GM12864 (cell line): ENCODE measurements at regions not wholly inside any gene's neighbourhood (a gene's known extent, or its start where the extent isn't known, plus 50 kb on each side); places are given as distances from the start of the nearest gene placed in this dataset.

Experiments used
- DNase-seq: peaks from one replicate; pipeline ENCODE4 v3.0.0-alpha.2; 2011; ENCODE audit warnings: low read depth
- H3K4me3 ChIP-seq: 2 replicates; pipeline ENCODE4 v1.5.1; 2011; ENCODE audit warnings: mild to moderate bottlenecking, low read depth, low read length, control low read depth
- CTCF ChIP-seq: IDR thresholded peaks from 2 replicates; pipeline ENCODE4 v1.5.1; 2011; ENCODE audit warnings: low read depth, mild to moderate bottlenecking, moderate library complexity, low read length, control low read depth, inconsistent platforms; ENCODE audit errors: missing control alignments

- no peak overlapping the region for H3K4me3 ChIP-seq
- no peak for TF ChIP-seq CTCF
- no peak for DNase-seq
Measured at GRCh38 chr5:147018812-147019211, 140.3 kb upstream of the PPP2R2B start.

- DNase-seq, result no peak
- no peak overlapping the region for H3K4me3 ChIP-seq
- TF ChIP-seq CTCF, result no peak
Measured at GRCh38 chr5:147036691-147037245, 158.2 kb upstream of the PPP2R2B start.

GRCh38 chr5:147037515-147038205, 159.1 kb upstream of the PPP2R2B start:
- H3K4me3 ChIP-seq, result no peak overlapping the region
- DNase-seq, result no peak
- no peak for TF ChIP-seq CTCF

GRCh38 chr5:147040856-147041255, 162.3 kb upstream of the PPP2R2B start:
- no peak overlapping the region for H3K4me3 ChIP-seq
- TF ChIP-seq CTCF, result no peak
- DNase-seq, result no peak

- H3K4me3 ChIP-seq, result no peak overlapping the region
- DNase-seq, result no peak
- no peak for TF ChIP-seq CTCF
Measured at GRCh38 chr5:147044572-147045273, 166.2 kb upstream of the PPP2R2B start.

- DNase-seq, result no peak
- no peak for TF ChIP-seq CTCF
- H3K4me3 ChIP-seq, result no peak overlapping the region
Measured at GRCh38 chr5:147045290-147045689, 166.7 kb upstream of the PPP2R2B start.
